Hepatocyte (in vitro differentiated cells): ENCODE measurements at regions not wholly inside any gene's neighbourhood (a gene's known extent, or its start where the extent isn't known, plus 50 kb on each side); places are given as distances from the start of the nearest gene placed in this dataset.

Experiments used
- EZH2 ChIP-seq: fragments of 200-600 bp; sonication (generic); IDR thresholded peaks from 2 replicates; pipeline ENCODE4 v1.6.1; 2016; ENCODE audit warnings: antibody characterized with exemption, mild to moderate bottlenecking, borderline replicate concordance
- TF ChIP-seq, protein P1 (sequence below): fragments of 200-600 bp; sonication (generic); IDR thresholded peaks from 2 replicates; pipeline ENCODE4 v1.5.1; 2016; ENCODE audit warnings: antibody characterized with exemption, mild to moderate bottlenecking; ENCODE audit not compliant: poor library complexity

- TF ChIP-seq, protein P1, sequence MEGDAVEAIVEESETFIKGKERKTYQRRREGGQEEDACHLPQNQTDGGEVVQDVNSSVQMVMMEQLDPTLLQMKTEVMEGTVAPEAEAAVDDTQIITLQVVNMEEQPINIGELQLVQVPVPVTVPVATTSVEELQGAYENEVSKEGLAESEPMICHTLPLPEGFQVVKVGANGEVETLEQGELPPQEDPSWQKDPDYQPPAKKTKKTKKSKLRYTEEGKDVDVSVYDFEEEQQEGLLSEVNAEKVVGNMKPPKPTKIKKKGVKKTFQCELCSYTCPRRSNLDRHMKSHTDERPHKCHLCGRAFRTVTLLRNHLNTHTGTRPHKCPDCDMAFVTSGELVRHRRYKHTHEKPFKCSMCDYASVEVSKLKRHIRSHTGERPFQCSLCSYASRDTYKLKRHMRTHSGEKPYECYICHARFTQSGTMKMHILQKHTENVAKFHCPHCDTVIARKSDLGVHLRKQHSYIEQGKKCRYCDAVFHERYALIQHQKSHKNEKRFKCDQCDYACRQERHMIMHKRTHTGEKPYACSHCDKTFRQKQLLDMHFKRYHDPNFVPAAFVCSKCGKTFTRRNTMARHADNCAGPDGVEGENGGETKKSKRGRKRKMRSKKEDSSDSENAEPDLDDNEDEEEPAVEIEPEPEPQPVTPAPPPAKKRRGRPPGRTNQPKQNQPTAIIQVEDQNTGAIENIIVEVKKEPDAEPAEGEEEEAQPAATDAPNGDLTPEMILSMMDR, result no peak
- no peak for TF ChIP-seq EZH2
Measured at GRCh38 chr7:69018200-69018599, 580.1 kb upstream of the AUTS2 start.
